SW 1271 (cell line): ENCODE measurements at regions not wholly inside any gene's neighbourhood (a gene's known extent, or its start where the extent isn't known, plus 50 kb on each side); places are given as distances from the start of the nearest gene placed in this dataset.

ENCODE experiments used
- DNase-seq, 2 experiments: peaks; one replicate each; lab custom pipeline; 2025; lab: John Stamatoyannopoulos, UW

DNA sequence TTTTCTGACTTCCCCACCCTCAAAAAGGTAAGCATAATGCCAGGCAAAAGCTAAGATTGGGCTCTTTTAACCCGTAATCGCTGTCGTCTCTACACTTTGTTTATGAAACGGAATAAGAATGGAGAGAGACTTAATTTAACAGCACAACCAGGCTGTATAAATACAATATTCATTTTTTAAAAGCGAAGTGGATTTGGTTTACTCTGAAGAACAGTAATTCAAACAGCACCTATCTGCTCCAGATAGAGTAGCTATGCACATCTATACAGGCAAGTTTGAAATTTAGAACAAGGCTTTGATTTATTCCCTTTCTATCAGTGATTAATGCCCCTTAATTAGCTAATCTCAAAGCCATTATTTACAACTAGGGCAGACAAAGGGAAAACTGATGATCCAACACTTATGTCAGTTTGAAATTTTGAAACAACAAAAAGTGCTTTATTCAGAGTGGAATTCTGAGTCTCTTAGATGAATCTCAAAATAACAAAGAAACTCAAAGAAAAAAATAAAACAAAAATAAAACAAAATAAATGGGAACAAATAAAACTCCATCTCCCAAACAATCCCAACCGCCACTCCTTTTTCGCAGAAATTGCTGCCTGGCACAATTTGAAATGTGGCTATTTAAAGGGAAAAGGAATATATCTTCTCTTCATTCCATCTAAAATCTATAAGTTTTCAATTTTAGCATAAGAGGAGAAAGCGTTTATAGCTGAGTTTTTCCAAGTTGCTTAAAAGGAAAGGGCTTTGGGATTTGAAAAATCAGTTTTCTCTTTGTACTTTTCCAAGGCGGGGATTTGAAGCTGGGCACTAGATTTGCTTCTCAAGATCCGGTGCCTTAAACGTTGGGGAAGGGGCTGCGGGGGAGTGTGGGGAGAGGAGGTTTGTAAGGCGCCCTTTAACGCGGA lies 298.6 kb downstream of the PARP8 start:
- no peak for DNase-seq

DNA sequence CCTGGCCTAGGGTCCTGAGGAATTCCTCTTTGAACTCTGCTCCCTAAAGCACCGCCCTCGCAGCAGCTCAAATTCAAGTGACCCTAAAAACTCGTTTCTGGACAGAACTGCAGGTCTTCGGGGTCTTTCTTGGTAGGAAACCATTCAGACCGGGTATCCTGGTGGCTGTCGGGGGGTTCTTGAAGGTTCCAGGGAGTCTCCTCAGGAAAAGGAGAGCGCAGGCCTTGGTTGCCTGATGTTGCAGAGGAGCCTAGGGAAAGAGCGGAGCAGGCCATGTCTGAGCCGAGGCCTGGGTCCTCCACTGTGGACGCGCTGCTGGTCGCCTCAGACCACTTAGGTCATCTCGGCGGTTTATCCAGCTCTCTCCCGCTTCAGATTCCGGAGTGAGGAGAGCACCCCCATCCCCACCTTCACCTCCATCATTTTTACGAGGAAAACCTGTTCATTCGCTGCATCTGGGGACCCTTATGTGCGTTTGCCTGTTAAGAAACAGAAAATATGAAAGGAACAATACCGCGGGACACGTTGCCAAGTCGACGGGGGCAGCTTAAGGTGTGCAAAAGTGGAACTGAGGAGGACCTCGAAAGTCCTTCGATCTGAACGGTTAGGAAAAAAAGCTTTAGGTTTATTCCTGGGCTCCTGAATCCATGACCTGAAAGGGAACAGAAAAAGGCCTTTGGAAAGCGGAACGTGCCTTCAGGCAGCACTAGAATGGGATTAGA lies 299.4 kb downstream of the PARP8 start:
- no peak for DNase-seq

DNA sequence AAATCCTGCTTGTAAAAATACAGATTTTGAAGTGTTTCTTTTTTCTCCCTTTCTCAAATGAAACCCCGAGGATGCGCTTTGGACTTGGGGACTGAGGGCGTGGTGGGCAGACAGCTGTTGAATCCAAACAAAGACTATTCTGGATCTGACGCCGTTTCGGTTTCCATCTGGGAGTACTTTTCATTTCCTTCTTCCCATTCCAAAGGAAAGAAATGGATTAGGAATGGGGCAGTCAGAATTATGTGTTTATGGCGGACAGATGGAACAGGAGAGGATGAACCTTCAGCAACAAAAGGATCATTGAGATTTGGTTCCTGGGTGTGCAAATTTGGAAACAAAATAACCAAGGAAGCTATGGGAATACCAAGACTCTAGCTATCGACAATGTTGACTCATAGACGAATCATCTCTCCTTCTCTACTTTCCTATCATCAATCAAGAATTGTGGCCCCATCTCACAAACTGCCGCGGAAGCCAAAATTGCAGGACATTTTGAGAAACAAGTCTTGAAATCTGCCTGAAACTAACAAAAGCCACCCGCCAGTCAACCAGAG lies 300.6 kb downstream of the PARP8 start:
- DNase-seq, result no peak

DNA sequence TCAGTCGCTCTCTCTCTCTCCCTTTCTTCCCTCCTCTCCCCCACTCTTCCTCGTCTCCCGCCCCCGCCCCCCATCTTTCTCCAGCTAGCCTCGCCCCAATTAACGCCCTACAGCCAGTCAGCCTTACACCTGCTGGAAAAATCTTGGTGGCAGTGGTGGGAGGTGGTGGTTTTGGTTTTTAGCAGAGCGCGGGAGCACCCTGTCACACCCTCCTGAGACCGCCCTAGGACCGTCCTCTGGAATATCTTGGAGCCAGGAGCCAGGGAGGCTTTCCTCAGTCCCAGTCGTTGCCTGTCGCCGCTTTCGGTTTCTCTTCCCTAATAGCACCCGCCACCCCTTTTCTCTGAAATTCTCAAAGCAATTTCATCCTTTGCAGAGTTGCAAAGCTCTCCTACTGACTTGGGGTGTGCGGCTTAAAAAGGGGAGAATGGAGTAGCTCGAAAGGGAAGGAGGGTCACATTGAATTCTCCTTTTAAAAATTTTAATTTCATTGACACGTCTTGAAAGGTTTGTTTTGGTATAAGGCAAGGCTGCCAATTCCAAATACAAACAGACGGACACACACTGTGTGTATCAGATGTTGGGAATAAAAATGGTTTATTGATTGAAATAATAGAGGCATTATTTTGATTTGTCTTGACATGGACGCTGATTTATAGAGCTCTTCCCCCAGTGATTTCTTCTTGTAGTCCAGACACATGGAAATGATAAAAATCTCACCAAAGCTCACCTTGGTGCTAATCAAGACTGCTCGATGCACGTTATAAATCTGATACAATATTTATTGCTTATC lies 301.3 kb downstream of the PARP8 start:
- DNase-seq, result no peak

DNA sequence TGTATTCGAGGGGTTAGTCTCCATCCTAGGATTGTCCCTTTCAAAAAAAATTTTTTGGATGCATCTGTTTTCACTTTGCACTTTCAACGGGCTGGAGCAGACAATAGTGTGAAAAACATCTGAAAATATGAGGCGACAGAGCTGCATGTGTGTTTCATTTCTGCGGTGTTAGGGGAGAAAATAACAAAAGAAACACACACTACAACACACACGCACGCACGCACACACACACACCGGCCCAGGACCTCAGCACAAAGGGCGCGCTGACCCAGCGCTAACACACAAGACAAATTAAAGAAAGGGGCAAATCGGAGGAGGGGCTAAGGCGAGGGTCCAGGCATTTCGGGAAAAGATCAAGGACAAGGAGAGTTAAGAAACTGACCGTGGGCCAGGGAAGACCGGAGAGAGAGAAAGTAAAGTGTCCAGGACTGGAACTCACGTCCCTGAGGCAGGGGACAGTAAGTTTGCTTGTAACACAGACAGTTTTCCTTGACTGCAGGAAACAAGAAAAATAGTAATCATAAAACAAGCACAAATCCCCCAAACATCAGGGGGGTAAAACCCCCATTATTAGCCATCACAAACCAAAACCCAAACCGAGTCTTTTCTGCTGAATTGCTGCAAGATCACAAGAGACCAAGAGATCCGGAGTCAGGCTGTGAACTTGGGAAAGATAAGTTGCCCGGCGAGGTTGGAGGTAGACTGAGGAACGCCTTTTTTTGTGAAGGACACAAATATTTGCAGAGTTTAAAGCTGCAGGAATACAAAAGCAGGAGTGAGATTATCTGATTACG lies 302.1 kb downstream of the PARP8 start:
- no peak for DNase-seq

DNA sequence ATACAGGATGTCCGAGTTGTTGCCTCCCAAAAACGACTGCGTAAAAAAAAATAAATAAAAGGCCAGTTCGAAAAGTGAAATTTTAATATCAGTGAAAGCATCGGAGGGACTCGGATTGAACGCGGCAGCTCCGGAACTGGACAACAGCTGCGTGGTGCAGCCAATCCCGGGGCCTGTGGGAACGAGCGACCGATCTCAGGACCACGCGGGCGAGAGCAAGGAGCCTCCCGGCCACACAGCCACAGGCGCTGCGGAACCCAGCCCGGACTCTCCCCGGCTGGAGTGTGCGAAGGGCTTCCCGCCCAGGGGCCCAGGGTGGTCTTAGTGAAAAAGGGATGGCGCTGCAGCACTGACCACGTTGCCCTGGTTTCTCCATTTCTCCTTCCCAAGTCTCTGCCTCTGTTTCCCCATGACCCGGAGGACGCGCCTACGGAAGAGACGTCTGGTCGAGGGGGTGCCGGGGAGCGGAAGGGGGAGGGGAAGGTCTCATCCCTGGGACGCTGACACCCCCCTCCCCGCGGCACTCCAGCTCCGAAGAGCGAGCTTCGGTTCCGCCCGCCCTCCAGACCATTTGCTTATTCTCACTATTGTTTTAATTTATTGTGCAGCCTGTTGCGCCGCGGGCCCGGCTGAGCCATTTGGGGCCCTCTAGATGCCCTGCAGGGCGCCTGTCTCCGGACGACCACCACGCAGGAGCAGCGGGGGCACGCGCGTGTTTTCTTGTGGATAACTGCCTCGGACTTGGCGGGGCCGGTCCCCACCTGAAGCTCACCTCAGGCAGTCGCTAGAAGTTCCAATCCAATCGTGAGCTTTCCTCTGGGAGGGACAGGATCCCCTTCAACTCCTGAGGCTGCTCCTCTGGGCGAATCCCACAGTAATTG lies 303.0 kb downstream of the PARP8 start:
- no peak for DNase-seq

DNA sequence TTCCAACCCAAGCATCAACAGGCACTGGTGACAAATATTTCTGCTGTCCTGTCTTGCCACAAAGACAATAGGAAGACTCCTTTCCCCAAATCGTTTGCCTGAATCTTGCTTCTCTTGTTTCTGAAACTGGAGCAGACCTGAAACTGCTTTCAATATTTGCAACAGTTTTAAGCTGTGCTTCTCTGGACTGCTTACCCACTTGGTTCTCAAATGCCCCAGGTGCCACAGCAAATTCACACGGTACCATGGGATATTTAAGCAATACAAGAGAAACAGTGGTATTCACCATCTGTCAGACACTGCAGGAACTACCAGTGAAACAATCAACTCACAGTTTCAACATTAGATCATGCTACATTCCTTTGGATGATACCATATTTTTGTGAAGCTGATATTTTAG lies 309.4 kb downstream of the PARP8 start:
- no peak for DNase-seq

DNA sequence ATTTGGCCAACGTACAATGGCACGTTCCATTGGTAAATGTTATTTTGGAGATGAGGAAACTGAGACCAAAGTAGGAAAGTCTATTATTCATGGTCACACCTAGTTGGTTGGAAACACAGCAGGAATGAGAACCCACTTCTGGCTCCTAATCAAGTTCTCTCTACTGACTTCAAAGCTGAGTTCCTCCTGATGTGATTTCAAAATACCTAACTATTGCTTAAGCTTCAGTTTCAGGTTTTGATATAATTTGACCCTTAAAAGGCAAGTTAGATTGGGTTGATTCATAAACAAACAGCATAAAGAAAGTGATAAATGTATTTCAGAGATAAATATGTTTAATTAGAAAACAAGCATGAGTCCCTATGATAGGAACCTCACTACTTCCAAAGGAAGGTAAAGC lies 312.5 kb downstream of the PARP8 start:
- DNase-seq, result no peak

DNA sequence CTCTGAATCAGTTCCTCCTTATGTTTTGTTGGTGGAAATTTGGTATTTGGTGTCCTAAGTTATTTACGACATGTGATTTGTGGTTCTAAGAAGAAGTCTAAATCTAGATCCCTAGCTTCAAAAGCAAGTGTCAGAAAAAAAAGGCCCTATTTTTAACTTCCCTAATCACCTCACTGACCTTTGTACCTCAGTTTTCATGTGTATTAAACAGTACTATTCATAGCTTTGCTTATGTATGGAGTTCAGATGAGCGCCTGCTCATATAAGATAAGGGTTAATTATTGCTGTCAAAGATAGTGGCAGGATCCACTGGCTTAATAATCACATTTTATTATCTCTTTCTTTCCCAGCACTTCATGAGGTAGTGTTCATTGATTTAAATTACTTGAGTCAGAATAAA lies 318.2 kb downstream of the PARP8 start:
- DNase-seq, result no peak

DNA sequence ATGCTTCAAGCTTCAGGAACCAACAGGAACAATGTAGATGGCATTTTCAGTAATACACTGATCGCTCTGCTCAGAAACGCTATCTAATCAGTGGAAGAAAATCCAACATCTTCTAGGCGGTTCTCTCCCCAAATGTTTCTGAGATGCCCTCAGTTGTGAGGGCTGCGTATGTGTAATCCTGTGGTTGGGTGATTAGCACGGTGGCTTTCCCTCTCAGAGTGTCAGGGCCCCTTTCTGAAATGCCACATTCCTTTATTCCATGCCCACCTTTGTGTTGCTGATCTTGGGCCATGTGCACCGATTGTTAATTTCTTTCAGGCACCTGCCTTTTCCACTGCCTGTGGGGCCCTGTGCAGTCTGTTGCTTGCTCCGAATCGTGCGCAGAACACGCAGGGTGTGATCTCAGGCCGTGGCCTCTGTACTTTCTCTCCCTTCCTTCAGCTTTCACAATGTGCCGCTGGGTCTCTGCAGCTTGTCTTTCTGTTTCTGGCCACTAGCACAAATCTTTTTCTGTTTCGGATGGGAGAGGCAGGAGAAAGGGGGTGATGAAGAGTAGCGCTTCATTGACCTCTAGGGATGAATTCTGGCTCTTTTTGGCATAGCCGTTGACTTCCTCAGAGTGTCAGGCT lies 324.0 kb downstream of the PARP8 start:
- DNase-seq, result no peak

DNA sequence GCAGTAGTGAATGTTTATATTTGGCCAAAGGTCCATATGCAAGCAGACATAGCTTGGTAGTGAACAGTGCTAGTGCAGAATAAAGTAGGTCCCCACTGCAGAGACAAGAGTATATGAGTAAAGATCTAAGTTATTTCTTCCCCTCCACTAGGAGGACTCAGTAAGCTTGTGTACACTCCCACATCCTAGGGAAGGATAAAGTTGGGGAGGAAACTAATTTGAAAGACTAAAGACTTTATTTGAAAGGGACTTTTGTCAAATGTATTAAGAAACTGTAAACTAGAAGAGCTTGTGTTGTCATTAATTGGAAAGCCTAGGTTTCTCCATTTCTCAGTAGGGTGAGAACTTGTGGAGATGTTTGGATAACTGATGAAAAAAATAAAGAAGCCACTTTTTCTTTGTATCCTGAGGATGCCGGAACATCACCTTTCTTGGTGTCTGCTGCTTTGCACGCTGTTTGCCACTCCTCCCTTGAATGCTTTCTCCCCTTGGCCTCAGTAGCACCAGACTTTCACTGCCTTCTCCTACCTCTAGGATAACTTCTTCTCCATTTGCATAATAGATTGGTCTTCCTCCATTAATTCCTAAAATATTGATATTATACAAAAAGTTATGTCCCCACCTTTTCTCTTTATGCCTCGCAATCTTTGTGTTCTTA lies 329.0 kb downstream of the PARP8 start:
- DNase-seq, result no peak

DNA sequence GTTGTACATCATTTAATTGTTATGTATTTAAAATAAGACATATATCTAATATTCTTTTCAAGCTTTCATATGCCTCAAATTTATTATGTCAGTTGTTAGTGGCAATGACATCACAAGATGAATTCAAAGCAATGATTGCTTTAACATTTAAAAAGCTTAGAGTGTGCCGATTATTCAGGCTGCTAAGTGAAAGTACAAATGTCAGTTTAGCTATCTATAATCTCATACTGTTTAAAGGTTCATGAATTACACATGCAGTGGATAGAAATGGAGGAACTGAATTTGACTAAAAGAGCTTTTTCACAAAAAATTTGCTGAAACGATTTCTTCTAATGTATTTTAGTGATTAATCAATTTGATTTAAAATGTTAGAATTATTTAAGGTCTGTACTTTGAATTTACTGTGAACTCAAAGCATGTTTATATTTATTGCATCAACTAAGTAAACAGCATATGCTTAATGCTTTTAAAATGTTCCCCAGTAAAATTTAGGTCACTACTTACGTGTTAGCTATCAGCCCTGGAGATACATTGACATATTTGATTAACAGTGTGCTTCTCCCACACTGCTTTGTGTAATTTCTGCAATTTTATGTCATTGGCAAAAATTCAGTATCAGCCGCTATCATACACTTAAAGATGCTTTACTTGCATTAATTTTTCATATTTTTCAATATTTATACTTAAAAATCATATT lies 334.9 kb downstream of the PARP8 start:
- no peak for DNase-seq

DNA sequence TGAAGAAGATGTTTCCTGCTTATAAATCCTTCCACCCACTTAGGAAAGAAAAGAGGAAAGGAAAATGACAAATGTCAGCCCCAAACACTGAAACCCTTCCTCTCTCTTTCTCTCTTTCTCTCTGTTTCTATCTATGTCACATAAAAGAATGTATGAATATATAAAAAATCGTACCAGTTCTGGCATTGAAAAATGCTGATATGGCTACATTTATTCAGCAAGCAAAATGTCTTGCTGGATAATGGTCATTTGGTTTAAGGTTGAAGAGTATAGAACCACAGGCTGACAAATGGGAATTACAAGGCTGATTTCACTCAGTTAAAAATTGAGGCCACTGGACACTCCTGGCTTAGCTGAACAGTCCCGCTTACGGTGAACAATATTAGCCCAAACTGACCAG lies 335.9 kb downstream of the PARP8 start:
- DNase-seq, result no peak

DNA sequence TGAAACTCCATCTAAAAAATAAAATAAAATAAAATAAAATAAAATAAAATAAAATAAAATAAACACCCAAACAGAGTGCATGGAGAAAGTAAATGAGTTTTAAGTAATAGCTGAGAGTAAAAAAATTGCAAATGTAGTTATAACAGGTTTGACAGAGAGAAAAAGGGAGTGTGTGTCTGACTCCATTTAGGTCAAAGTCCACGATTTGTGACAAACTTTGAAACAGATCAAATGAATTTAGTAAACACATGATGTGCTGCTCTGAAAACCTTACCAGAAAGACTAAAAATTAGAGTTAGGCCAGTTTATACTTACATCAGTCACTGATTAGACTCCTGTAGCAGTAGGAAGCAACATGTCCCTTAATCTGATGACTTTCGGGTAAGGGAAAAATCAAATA lies 346.6 kb downstream of the PARP8 start:
- no peak for DNase-seq

DNA sequence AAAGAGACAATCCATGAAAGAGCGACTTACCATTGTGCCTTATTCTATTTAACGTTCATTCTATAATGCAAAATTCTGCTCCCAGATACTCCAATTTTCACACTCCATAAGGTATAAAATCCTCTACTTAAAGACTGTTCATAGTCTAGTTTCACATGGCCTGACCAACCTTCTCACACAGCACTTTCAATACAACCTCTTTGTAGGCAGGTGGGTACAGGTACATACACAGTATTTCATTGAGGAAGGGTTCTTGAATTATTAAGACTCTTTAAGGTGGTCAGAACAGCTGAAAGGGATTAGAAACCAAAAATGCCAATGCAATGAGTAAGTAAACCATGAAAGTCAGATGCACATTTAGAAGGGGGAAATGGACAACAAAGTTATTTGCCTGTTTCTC lies 352.0 kb downstream of the PARP8 start:
- DNase-seq, result no peak

DNA sequence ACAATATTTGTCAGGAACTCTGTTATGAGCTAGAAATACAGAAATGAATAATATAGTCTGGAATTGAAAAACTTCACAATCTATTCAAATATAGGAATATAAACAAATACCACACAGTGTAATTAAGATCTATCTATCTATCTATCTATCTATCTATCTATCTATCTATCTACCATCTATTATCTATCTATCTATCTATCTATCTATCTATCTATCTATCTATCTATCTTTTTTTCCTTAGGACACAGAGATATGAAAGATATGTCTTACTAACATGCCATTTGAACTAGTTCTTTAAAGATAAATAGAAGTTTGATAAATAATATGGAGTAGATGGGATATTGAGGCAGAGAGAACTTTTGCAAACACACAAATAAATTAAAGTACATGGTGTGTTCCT lies 357.8 kb downstream of the PARP8 start:
- no peak for DNase-seq

DNA sequence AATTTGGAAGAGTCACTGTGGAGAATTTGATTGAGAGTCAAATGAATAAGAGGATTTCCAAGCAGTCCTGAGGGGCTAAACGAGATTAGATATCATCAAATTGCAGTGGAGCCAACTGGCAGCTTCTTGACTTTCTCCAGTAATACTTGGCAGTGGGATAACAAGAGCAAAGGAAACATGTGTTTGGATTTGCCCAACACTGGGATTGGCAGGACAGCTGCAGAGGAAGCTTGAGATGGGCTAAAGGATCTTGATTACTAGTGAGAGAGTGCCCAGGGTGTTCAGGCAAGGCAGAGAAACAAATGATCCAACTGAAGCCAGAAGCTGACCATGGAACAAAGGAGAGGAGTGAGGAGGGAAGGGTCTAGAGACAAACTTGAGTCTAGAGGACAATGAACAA lies 356.0 kb upstream of the ISL1 start:
- DNase-seq, result no peak

DNA sequence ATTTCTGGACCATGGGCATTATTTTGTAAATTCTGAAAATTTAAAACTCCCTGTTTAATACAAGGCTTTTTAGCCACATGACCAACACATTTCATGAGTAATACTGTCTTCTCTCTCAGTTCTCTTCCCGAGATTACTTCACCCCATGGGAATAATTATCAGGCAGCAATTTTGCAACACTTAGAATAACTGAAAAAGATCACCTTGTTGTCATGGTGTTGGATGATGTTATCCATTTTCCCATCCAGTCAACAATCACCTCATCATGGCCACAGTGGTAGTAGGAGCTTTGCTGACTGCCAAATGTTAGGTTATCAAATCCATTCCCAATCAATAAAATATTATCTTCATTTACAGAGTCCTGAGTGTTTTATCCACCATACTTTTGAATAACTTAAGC lies 354.9 kb upstream of the ISL1 start:
- no peak for DNase-seq

DNA sequence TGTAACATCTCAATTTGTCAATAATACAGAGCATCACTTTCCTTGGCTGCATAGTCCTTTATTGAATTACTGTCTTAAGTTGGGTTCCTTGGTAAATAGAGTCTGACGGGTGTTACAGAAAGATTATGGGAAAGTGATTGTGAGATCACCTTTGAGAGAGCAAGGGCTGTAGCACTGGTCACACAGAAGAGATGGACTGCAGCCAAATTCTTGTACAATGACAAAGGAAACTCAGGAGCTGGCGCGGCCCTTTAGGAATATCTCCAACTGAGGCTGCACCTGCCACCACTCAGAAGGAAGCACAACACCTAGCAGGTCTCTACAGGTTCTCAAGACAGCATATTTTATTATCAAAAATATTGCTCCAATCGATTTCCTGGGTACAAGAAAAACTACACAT lies 350.0 kb upstream of the ISL1 start:
- DNase-seq, result no peak
